ENCODE measurements at regions not wholly inside any gene's neighbourhood (a gene's known extent, or its start where the extent isn't known, plus 50 kb on each side); places are given as distances from the start of the nearest gene placed in this dataset.

- no peak overlapping the region for H3K4me3 ChIP-seq (ENCODE audit: low read depth, low read length)
- no peaks in the 10 kb centered on the region for H3K36me3 ChIP-seq (ENCODE audit: control insufficient read depth, insufficient read depth, low read length)
- H3K4me1 ChIP-seq (ENCODE audit: control insufficient read depth, insufficient read depth, low read length), result no peaks in the 10 kb centered on the region
- no peak for DNase-seq (ENCODE audit: low read depth in 4 of 6, low spot score in 6 of 6)
- H3K27ac ChIP-seq (ENCODE audit: low read depth, low read length), result no peak overlapping the region
- no peaks in the 10 kb centered on the region for H3K27me3 ChIP-seq (ENCODE audit: control insufficient read depth, insufficient read depth, low read length)
- H3K9me3 ChIP-seq (ENCODE audit: control insufficient read depth, insufficient read depth, low read length), result no peaks in the 10 kb centered on the region
- WGBS (ENCODE audit: insufficient coverage), result no CpG with 5 or more reads among the region's 5 CpGs
These were observed 432.7 kb upstream of the TRIB2 start for GRCh38 chr2:12284037-12284436.

- Histone ChIP-seq H3K27me3 (ENCODE audit: control insufficient read depth, insufficient read depth, low read length) (no peaks in the 10 kb centered on the region), H3K27ac (ENCODE audit: low read depth, low read length) (no peak overlapping the region), H3K4me3 (ENCODE audit: low read depth, low read length) (no peak overlapping the region), H3K4me1 (ENCODE audit: control insufficient read depth, insufficient read depth, low read length) (no peaks in the 10 kb centered on the region), H3K9me3 (ENCODE audit: control insufficient read depth, insufficient read depth, low read length) (no peaks in the 10 kb centered on the region), H3K36me3 (ENCODE audit: control insufficient read depth, insufficient read depth, low read length) (no peaks in the 10 kb centered on the region)
- no CpG with 5 or more reads among the region's 2 CpGs for WGBS (ENCODE audit: insufficient coverage)
- DNase-seq (ENCODE audit: low read depth in 4 of 6, low spot score in 6 of 6), result no peak
These were observed 432.2 kb upstream of the TRIB2 start for GRCh38 chr2:12284487-12284886.

- Histone ChIP-seq H3K27me3 (ENCODE audit: control insufficient read depth, insufficient read depth, low read length) (no peaks in the 10 kb centered on the region), H3K4me1 (ENCODE audit: control insufficient read depth, insufficient read depth, low read length) (no peaks in the 10 kb centered on the region), H3K27ac (ENCODE audit: low read depth, low read length) (no peak overlapping the region), H3K4me3 (ENCODE audit: low read depth, low read length) (no peak overlapping the region), H3K9me3 (ENCODE audit: control insufficient read depth, insufficient read depth, low read length) (no peaks in the 10 kb centered on the region), H3K36me3 (ENCODE audit: control insufficient read depth, insufficient read depth, low read length) (no peaks in the 10 kb centered on the region)
- 67% methylated on average over 3 of the region's 4 CpGs for WGBS (ENCODE audit: insufficient coverage)
- DNase-seq (ENCODE audit: low read depth in 4 of 6, low spot score in 6 of 6), result no peak
These were observed 430.4 kb upstream of the TRIB2 start for GRCh38 chr2:12286347-12286746.

DNA sequence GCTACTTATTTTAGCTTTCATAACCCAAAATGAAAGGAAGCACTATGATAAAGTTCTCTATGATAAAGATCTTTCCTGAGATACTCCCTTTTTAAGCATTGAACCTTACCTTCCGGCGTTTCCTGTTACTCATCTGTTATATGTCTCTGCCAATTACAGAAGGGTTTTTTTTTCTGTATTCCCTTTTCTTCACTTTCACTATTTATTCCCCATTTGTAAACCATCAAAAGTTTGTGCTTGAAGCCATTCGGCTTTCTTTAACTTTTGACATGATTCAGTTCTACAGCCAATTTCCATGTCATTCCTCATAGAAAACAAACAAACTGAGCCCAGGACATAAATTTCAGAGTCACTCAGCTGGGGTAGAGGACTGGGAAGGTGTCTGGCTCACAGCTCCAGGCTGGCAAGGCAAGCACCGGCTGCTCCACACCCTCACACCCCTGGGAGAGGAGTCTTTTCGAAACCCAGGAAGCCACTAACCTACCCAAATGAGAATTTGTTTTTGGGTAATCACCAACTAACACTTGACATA, 429.4 kb upstream of the TRIB2 start:
- Histone ChIP-seq H3K4me1 (ENCODE audit: control insufficient read depth, insufficient read depth, low read length) (no peaks in the 10 kb centered on the region), H3K4me3 (ENCODE audit: low read depth, low read length) (no peak overlapping the region), H3K27ac (ENCODE audit: low read depth, low read length) (no peak overlapping the region), H3K36me3 (ENCODE audit: control insufficient read depth, insufficient read depth, low read length) (no peaks in the 10 kb centered on the region), H3K27me3 (ENCODE audit: control insufficient read depth, insufficient read depth, low read length) (no peaks in the 10 kb centered on the region), H3K9me3 (ENCODE audit: control insufficient read depth, insufficient read depth, low read length) (no peaks in the 10 kb centered on the region)
- DNase-seq (ENCODE audit: low read depth in 4 of 6, low spot score in 6 of 6), result no peak
- WGBS (ENCODE audit: insufficient coverage), result no CpG with 5 or more reads among the region's 5 CpGs

- Histone ChIP-seq H3K4me3 (ENCODE audit: low read depth, low read length) (no peak overlapping the region), H3K36me3 (ENCODE audit: control insufficient read depth, insufficient read depth, low read length) (no peaks in the 10 kb centered on the region), H3K27me3 (ENCODE audit: control insufficient read depth, insufficient read depth, low read length) (no peaks in the 10 kb centered on the region), H3K9me3 (ENCODE audit: control insufficient read depth, insufficient read depth, low read length) (no peaks in the 10 kb centered on the region), H3K27ac (ENCODE audit: low read depth, low read length) (no peak overlapping the region), H3K4me1 (ENCODE audit: control insufficient read depth, insufficient read depth, low read length) (no peaks in the 10 kb centered on the region)
- WGBS (ENCODE audit: insufficient coverage), result 33% methylated on average over 1 of the region's 2 CpGs
- no peak for DNase-seq (ENCODE audit: low read depth in 4 of 6, low spot score in 6 of 6)
These were observed 428.7 kb upstream of the TRIB2 start for GRCh38 chr2:12288048-12288447.

- H3K27me3 ChIP-seq (ENCODE audit: control insufficient read depth, insufficient read depth, low read length), result no peaks in the 10 kb centered on the region
- no peaks in the 10 kb centered on the region for H3K36me3 ChIP-seq (ENCODE audit: control insufficient read depth, insufficient read depth, low read length)
- no peaks in the 10 kb centered on the region for H3K9me3 ChIP-seq (ENCODE audit: control insufficient read depth, insufficient read depth, low read length)
- no peak for DNase-seq (ENCODE audit: low read depth in 4 of 6, low spot score in 6 of 6)
- H3K4me1 ChIP-seq (ENCODE audit: control insufficient read depth, insufficient read depth, low read length), result no peaks in the 10 kb centered on the region
- H3K27ac ChIP-seq (ENCODE audit: low read depth, low read length), result no peak overlapping the region
- H3K4me3 ChIP-seq (ENCODE audit: low read depth, low read length), result no peak overlapping the region
- 75% methylated on average over 2 of the region's 3 CpGs for WGBS (ENCODE audit: insufficient coverage)
These were observed 427.5 kb upstream of the TRIB2 start for GRCh38 chr2:12289120-12289802.

- Histone ChIP-seq H3K4me1 (ENCODE audit: control insufficient read depth, insufficient read depth, low read length) (no peaks in the 10 kb centered on the region), H3K27ac (ENCODE audit: low read depth, low read length) (no peak overlapping the region), H3K4me3 (ENCODE audit: low read depth, low read length) (no peak overlapping the region), H3K9me3 (ENCODE audit: control insufficient read depth, insufficient read depth, low read length) (no peaks in the 10 kb centered on the region), H3K27me3 (ENCODE audit: control insufficient read depth, insufficient read depth, low read length) (no peaks in the 10 kb centered on the region), H3K36me3 (ENCODE audit: control insufficient read depth, insufficient read depth, low read length) (no peaks in the 10 kb centered on the region)
- WGBS (ENCODE audit: insufficient coverage), result no CpG with 5 or more reads among the region's 1 CpG
- DNase-seq (ENCODE audit: low read depth in 4 of 6, low spot score in 6 of 6), result no peak
These were observed 425.4 kb upstream of the TRIB2 start for GRCh38 chr2:12291303-12291702.

DNA sequence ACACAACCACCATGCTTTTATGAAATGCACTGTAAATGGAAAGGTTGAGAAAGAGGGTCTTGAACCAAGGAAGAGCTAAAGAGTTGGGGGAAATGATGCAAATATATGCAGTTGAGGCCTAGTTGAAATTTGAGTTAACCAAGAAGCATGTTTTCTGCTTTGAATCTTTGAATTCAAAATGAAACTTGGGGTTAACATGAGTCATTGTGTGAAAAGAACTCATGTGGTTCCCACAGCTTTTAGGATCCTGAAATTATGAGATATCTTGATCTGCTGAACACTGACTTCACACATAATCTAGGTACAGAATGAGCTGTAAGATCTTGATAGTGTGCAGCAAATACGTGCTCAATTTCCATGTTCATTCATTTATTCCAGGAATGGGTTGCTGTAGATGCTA, 422.9 kb upstream of the TRIB2 start:
- DNase-seq (ENCODE audit: low read depth in 4 of 6, low spot score in 6 of 6), result no peak
- no peaks in the 10 kb centered on the region for H3K9me3 ChIP-seq (ENCODE audit: control insufficient read depth, insufficient read depth, low read length)
- no peak overlapping the region for H3K4me3 ChIP-seq (ENCODE audit: low read depth, low read length)
- H3K36me3 ChIP-seq (ENCODE audit: control insufficient read depth, insufficient read depth, low read length), result no peaks in the 10 kb centered on the region
- no peaks in the 10 kb centered on the region for H3K4me1 ChIP-seq (ENCODE audit: control insufficient read depth, insufficient read depth, low read length)
- H3K27ac ChIP-seq (ENCODE audit: low read depth, low read length), result no peak overlapping the region
- WGBS (ENCODE audit: insufficient coverage), result 71% methylated on average over 1 of the region's 1 CpG
- no peaks in the 10 kb centered on the region for H3K27me3 ChIP-seq (ENCODE audit: control insufficient read depth, insufficient read depth, low read length)

GRCh38 chr2:12295856-12296519, 420.7 kb upstream of the TRIB2 start:
- WGBS (ENCODE audit: insufficient coverage), result 99% methylated on average over 4 of the region's 4 CpGs
- no peaks in the 10 kb centered on the region for H3K27me3 ChIP-seq (ENCODE audit: control insufficient read depth, insufficient read depth, low read length)
- no peaks in the 10 kb centered on the region for H3K4me1 ChIP-seq (ENCODE audit: control insufficient read depth, insufficient read depth, low read length)
- H3K9me3 ChIP-seq (ENCODE audit: control insufficient read depth, insufficient read depth, low read length), result peaks cover 1% of the 10 kb centered on the region
- H3K4me3 ChIP-seq (ENCODE audit: low read depth, low read length), result no peak overlapping the region
- no peak overlapping the region for H3K27ac ChIP-seq (ENCODE audit: low read depth, low read length)
- DNase-seq (ENCODE audit: low read depth in 4 of 6, low spot score in 6 of 6), result no peak
- no peaks in the 10 kb centered on the region for H3K36me3 ChIP-seq (ENCODE audit: control insufficient read depth, insufficient read depth, low read length)

GRCh38 chr2:12296915-12297314, 419.8 kb upstream of the TRIB2 start:
- H3K27me3 ChIP-seq (ENCODE audit: control insufficient read depth, insufficient read depth, low read length), result no peaks in the 10 kb centered on the region
- no peaks in the 10 kb centered on the region for H3K4me1 ChIP-seq (ENCODE audit: control insufficient read depth, insufficient read depth, low read length)
- no peaks in the 10 kb centered on the region for H3K36me3 ChIP-seq (ENCODE audit: control insufficient read depth, insufficient read depth, low read length)
- no peak overlapping the region for H3K27ac ChIP-seq (ENCODE audit: low read depth, low read length)
- no peak for DNase-seq (ENCODE audit: low read depth in 4 of 6, low spot score in 6 of 6)
- H3K9me3 ChIP-seq (ENCODE audit: control insufficient read depth, insufficient read depth, low read length), result peaks cover 1% of the 10 kb centered on the region
- no peak overlapping the region for H3K4me3 ChIP-seq (ENCODE audit: low read depth, low read length)
